GM12891 (cell line): ENCODE measurements at regions not wholly inside any gene's neighbourhood (a gene's known extent, or its start where the extent isn't known, plus 50 kb on each side); places are given as distances from the start of the nearest gene placed in this dataset.

Experiments
- PAX5 ChIP-seq: IDR thresholded peaks from 2 replicates; pipeline ENCODE4 v1.6.1; 2011; ENCODE audit warnings: low read length, moderate library complexity, mild to moderate bottlenecking; ENCODE audit not compliant: insufficient read depth, severe bottlenecking
- POLR2A ChIP-seq: IDR thresholded peaks from 2 replicates; pipeline ENCODE4 v1.6.1; 2011; ENCODE audit warnings: low read depth, low read length, control low read depth
- POLR2AphosphoS5 ChIP-seq: IDR thresholded peaks from 2 replicates; pipeline ENCODE4 v1.6.1; 2011; ENCODE audit warnings: low read depth, low read length, control low read depth
- SPI1 ChIP-seq: IDR thresholded peaks from 2 replicates; pipeline ENCODE4 v1.6.1; 2011; ENCODE audit warnings: low read depth, low read length, control low read depth
- TAF1 ChIP-seq: IDR thresholded peaks from 2 replicates; pipeline ENCODE4 v1.6.1; 2011; ENCODE audit warnings: low read depth, low read length, control low read depth

DNA sequence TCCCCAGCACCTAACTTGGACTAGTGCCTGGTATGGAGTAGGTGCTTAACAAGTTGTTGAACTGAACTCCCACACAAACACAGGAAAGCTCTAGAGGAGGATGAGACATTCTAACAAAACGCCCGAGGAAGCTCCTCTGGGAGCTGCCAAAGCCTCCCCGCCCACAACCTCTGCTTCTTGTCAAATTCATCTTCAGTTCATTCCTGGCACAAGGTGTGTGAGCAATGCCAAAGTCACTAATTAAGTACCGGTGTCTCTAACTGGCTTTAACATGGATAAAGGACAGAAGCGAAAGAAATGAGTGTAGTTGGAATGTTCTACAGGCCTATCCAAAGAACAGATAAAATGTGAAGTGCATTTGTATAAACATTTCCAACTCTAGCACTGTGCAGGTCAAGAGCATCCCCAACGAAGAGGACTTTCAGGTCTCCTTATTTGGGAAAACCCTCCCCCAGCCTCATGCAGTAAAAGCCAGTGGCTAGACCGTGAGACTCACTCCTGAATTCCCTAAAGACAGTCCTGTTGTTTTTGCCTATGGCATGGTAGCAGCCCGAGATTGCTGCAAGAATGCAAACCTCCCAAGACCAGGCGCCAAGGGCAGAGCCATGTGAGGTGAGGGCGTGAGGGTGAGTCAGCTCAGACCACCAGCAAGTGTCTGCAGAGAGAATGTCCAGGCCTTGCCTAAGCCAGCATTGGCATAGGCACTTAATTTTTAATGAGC, 72.2 kb upstream of the KLF3 start:
- TF ChIP-seq TAF1 (no peak), POLR2AphosphoS5 (no peak), POLR2A (no peak), PAX5 (no peak), SPI1 (no peak)
